GM23338 (cell line): ENCODE measurements at regions not wholly inside any gene's neighbourhood (a gene's known extent, or its start where the extent isn't known, plus 50 kb on each side); places are given as distances from the start of the nearest gene placed in this dataset.

Experiments used
- ATAC-seq: fragments of 200-7000 bp; cut with Tn5 transposase; 3 replicates; pipeline ENCODE4 v1.9.1; 2020
- DNase-seq: peaks from one replicate; pipeline ENCODE4 v3.0.0-alpha.2; 2015; ENCODE audit warnings: low spot score
- H2AFZ ChIP-seq: fragments of 200-600 bp; sonication (generic); 2 replicates; pipeline ENCODE4 v1.8.0; 2016; ENCODE audit warnings: antibody characterized with exemption, mild to moderate bottlenecking, moderate library complexity
- H3F3A ChIP-seq: fragments of 200-600 bp; sonication (generic); replicated peaks from 2 replicates; pipeline ENCODE4 v1.8.0; 2017; ENCODE audit warnings: antibody characterized with exemption, mixed run types, low read depth
- H3K27ac ChIP-seq: fragments of 200-600 bp; sonication (generic); 2 replicates; pipeline ENCODE4 v1.6.1; 2016; ENCODE audit warnings: low read depth
- H3K27me3 ChIP-seq: fragments of 200-600 bp; sonication (generic); 2 replicates; pipeline ENCODE4 v1.8.0; 2016; ENCODE audit warnings: mild to moderate bottlenecking, mixed run types, moderate library complexity; ENCODE audit not compliant: insufficient read depth
- H3K36me3 ChIP-seq: fragments of 200-600 bp; sonication (generic); 2 replicates; pipeline ENCODE4 v1.8.0; 2016; ENCODE audit warnings: mild to moderate bottlenecking; ENCODE audit not compliant: insufficient read depth
- H3K4me1 ChIP-seq: fragments of 200-600 bp; sonication (generic); 2 replicates; pipeline ENCODE4 v1.8.0; 2016; ENCODE audit warnings: mild to moderate bottlenecking, moderate library complexity; ENCODE audit not compliant: insufficient read depth
- H3K4me2 ChIP-seq: fragments of 200-600 bp; sonication (generic); 2 replicates; pipeline ENCODE4 v1.7.1; 2017; ENCODE audit warnings: mixed run types
- H3K4me3 ChIP-seq: fragments of 200-600 bp; sonication (generic); 2 replicates; pipeline ENCODE4 v1.6.1; 2016; ENCODE audit warnings: mixed run types
- H3K79me2 ChIP-seq: fragments of 200-600 bp; sonication (generic); replicated peaks from 2 replicates; pipeline ENCODE4 v1.8.0; 2017; ENCODE audit warnings: mild to moderate bottlenecking; ENCODE audit not compliant: insufficient read depth
- H3K9me2 ChIP-seq: fragments of 200-600 bp; sonication (generic); 2 replicates; pipeline ENCODE4 v1.8.0; 2017; ENCODE audit not compliant: insufficient read depth
- H4K20me1 ChIP-seq: fragments of 200-600 bp; sonication (generic); replicated peaks from 2 replicates; pipeline ENCODE4 v1.8.0; 2017; ENCODE audit warnings: mild to moderate bottlenecking; ENCODE audit not compliant: insufficient read depth
- H3K27ac Mint-ChIP-seq: 2 replicates; pipeline ENCODE4 v1.8.0; 2020; ENCODE audit warnings: inconsistent platforms, mild to moderate bottlenecking, moderate library complexity, mixed read lengths
- H3K27me3 Mint-ChIP-seq: 3 replicates; pipeline ENCODE4 v1.8.0; 2022; ENCODE audit warnings: low read depth, mild to moderate bottlenecking, moderate library complexity, mixed read lengths, inconsistent platforms; ENCODE audit not compliant: insufficient read depth, poor library complexity
- H3K36me3 Mint-ChIP-seq: 3 replicates; pipeline ENCODE4 v1.8.0; 2021; ENCODE audit warnings: low read depth, mild to moderate bottlenecking, inconsistent platforms, moderate library complexity, mixed read lengths
- H3K4me1 Mint-ChIP-seq: 3 replicates; pipeline ENCODE4 v1.8.0; 2020; ENCODE audit warnings: mild to moderate bottlenecking, inconsistent platforms, mixed read lengths
- H3K4me3 Mint-ChIP-seq: 3 replicates; pipeline ENCODE4 v1.8.0; 2021; ENCODE audit warnings: moderate library complexity, mild to moderate bottlenecking, inconsistent platforms, mixed read lengths
- H3K9me3 Mint-ChIP-seq: 3 replicates; pipeline ENCODE4 v1.8.0; 2020; ENCODE audit warnings: moderate library complexity, mild to moderate bottlenecking, inconsistent platforms, mixed read lengths
- CREB1 ChIP-seq: fragments of 250-450 bp; sonication (Bioruptor Pico); IDR thresholded peaks from 2 replicates; pipeline ENCODE4 v1.5.0; 2020; ENCODE audit warnings: low read depth, mild to moderate bottlenecking, moderate library complexity
- EZH2 ChIP-seq: fragments of 200-600 bp; sonication (generic); IDR thresholded peaks from one replicate; pipeline ENCODE4 v1.8.0; 2017; ENCODE audit warnings: antibody characterized with exemption, mild to moderate bottlenecking, low read depth; ENCODE audit not compliant: unreplicated experiment
- EZH2phosphoT487 ChIP-seq: fragments of 200-600 bp; sonication (generic); IDR thresholded peaks from one replicate; pipeline ENCODE4 v1.8.1; 2018; ENCODE audit warnings: antibody characterized with exemption; ENCODE audit not compliant: unreplicated experiment
- JUNB ChIP-seq: IDR thresholded peaks from one replicate; pipeline ENCODE4 v1.6.1; 2016; ENCODE audit warnings: antibody characterized with exemption; ENCODE audit not compliant: unreplicated experiment
- NANOG ChIP-seq: IDR thresholded peaks from 2 replicates; pipeline ENCODE4 v1.6.1; 2016; ENCODE audit warnings: antibody characterized with exemption, borderline replicate concordance
- POLR2AphosphoS5 ChIP-seq: IDR thresholded peaks from 2 replicates; pipeline ENCODE4 v1.6.1; 2016; ENCODE audit warnings: antibody characterized with exemption, low read depth
- STAT1 ChIP-seq: IDR thresholded peaks from one replicate; pipeline ENCODE4 v1.6.1; 2016; ENCODE audit warnings: antibody characterized with exemption; ENCODE audit not compliant: unreplicated experiment
- ZNF114 ChIP-seq: fragments of 250-450 bp; sonication (Bioruptor Pico); IDR thresholded peaks from 2 replicates; pipeline ENCODE4 v1.5.0; 2020; ENCODE audit warnings: mild to moderate bottlenecking, moderate library complexity
- ZNF331 ChIP-seq: fragments of 250-450 bp; sonication (Bioruptor Pico); IDR thresholded peaks from 2 replicates; pipeline ENCODE4 v1.5.0; 2020; ENCODE audit warnings: low read depth, mild to moderate bottlenecking, moderate library complexity
- TF ChIP-seq, protein P1 (sequence below): IDR thresholded peaks from 2 replicates; pipeline ENCODE4 v1.6.1; 2016; ENCODE audit warnings: antibody characterized with exemption
- TF ChIP-seq, protein P2 (sequence below): IDR thresholded peaks from one replicate; pipeline ENCODE4 v1.6.1; 2018; ENCODE audit warnings: antibody characterized with exemption; ENCODE audit not compliant: unreplicated experiment
- TF ChIP-seq, protein P3 (sequence below): fragments of 250-450 bp; sonication (Bioruptor Pico); IDR thresholded peaks from 2 replicates; pipeline ENCODE4 v1.5.0; 2020; ENCODE audit warnings: mild to moderate bottlenecking, moderate library complexity
- TF ChIP-seq, protein P4 (sequence below), 2 experiments: fragments of 200-600 bp in 1 of 2; sonication (generic) in 1 of 2; conservative IDR thresholded peaks; 2 replicates each; pipeline versions ENCODE4 v1.5.1 to v1.6.1; 2016 to 2017; ENCODE audit warnings: antibody characterized with exemption in 2 of 2, low read depth in 2 of 2, mild to moderate bottlenecking in 2 of 2, moderate library complexity in 1 of 2

DNA sequence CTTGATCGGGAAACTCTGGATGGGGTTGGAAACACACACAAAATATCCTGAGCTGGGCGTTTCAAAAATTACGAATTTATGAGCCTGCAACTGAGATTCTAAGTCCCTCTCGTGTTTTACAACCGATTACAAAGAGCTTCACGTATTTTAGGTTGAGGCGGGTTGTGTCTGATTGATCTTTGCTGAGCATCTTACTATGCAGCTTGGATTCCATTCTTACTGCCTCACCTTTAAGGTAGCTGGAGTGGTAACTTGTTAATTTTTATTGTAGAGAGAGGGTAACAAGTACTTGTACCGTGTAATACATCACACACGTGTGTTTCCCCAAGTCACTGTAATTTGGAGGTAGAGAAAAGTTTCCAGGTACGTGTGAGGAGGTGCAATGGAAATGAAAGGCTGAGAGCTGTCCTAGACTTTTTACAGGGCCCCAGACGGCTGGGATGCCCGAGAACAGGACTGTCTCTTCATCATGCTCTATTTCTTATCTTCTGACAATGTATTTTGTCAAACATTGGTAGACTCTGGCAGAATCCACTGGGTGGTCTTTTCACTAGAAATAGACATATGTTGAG lies 97.8 kb upstream of the TENM3 start:
- no peak overlapping the region for H2AFZ ChIP-seq
- no peak for ATAC-seq
- peaks cover 45% of the 10 kb centered on the region for H3K79me2 ChIP-seq
- no peak overlapping the region for H3K27ac ChIP-seq
- H4K20me1 ChIP-seq: no peaks in the 10 kb centered on the region
- peaks cover 21% of the 10 kb centered on the region for H3K27me3 ChIP-seq
- H3K27me3 Mint-ChIP-seq: peaks cover 30% of the 10 kb centered on the region
- peak overlapping the region; percentile 95 for H3K27ac Mint-ChIP-seq
- H3K4me1 ChIP-seq: peaks cover 48% of the 10 kb centered on the region
- peak overlapping the region; percentile 98 for H3K4me3 Mint-ChIP-seq
- peak overlapping the region; percentile 93 for H3K4me2 ChIP-seq
- H3K36me3 Mint-ChIP-seq: peaks cover 9% of the 10 kb centered on the region; the same call in 2 of the 3 replicates
- H3K4me3 ChIP-seq: peak overlapping the region; percentile 85
- H3K36me3 ChIP-seq: no peaks in the 10 kb centered on the region
- DNase-seq: peak; percentile 24
- H3K9me2 ChIP-seq: no peaks in the 10 kb centered on the region
- TF ChIP-seq POLR2AphosphoS5: no peak
- TF ChIP-seq EZH2: no peak
- TF ChIP-seq, protein P1, sequence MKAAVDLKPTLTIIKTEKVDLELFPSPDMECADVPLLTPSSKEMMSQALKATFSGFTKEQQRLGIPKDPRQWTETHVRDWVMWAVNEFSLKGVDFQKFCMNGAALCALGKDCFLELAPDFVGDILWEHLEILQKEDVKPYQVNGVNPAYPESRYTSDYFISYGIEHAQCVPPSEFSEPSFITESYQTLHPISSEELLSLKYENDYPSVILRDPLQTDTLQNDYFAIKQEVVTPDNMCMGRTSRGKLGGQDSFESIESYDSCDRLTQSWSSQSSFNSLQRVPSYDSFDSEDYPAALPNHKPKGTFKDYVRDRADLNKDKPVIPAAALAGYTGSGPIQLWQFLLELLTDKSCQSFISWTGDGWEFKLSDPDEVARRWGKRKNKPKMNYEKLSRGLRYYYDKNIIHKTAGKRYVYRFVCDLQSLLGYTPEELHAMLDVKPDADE: no peak
- TF ChIP-seq, protein P2, sequence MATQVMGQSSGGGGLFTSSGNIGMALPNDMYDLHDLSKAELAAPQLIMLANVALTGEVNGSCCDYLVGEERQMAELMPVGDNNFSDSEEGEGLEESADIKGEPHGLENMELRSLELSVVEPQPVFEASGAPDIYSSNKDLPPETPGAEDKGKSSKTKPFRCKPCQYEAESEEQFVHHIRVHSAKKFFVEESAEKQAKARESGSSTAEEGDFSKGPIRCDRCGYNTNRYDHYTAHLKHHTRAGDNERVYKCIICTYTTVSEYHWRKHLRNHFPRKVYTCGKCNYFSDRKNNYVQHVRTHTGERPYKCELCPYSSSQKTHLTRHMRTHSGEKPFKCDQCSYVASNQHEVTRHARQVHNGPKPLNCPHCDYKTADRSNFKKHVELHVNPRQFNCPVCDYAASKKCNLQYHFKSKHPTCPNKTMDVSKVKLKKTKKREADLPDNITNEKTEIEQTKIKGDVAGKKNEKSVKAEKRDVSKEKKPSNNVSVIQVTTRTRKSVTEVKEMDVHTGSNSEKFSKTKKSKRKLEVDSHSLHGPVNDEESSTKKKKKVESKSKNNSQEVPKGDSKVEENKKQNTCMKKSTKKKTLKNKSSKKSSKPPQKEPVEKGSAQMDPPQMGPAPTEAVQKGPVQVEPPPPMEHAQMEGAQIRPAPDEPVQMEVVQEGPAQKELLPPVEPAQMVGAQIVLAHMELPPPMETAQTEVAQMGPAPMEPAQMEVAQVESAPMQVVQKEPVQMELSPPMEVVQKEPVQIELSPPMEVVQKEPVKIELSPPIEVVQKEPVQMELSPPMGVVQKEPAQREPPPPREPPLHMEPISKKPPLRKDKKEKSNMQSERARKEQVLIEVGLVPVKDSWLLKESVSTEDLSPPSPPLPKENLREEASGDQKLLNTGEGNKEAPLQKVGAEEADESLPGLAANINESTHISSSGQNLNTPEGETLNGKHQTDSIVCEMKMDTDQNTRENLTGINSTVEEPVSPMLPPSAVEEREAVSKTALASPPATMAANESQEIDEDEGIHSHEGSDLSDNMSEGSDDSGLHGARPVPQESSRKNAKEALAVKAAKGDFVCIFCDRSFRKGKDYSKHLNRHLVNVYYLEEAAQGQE: no peak
- TF ChIP-seq STAT1: no peak
- TF ChIP-seq ZNF331: no peak
- no peak for TF ChIP-seq CREB1 (CRISPR knock-in tag)
- no peak for TF ChIP-seq NANOG
- TF ChIP-seq, protein P3, sequence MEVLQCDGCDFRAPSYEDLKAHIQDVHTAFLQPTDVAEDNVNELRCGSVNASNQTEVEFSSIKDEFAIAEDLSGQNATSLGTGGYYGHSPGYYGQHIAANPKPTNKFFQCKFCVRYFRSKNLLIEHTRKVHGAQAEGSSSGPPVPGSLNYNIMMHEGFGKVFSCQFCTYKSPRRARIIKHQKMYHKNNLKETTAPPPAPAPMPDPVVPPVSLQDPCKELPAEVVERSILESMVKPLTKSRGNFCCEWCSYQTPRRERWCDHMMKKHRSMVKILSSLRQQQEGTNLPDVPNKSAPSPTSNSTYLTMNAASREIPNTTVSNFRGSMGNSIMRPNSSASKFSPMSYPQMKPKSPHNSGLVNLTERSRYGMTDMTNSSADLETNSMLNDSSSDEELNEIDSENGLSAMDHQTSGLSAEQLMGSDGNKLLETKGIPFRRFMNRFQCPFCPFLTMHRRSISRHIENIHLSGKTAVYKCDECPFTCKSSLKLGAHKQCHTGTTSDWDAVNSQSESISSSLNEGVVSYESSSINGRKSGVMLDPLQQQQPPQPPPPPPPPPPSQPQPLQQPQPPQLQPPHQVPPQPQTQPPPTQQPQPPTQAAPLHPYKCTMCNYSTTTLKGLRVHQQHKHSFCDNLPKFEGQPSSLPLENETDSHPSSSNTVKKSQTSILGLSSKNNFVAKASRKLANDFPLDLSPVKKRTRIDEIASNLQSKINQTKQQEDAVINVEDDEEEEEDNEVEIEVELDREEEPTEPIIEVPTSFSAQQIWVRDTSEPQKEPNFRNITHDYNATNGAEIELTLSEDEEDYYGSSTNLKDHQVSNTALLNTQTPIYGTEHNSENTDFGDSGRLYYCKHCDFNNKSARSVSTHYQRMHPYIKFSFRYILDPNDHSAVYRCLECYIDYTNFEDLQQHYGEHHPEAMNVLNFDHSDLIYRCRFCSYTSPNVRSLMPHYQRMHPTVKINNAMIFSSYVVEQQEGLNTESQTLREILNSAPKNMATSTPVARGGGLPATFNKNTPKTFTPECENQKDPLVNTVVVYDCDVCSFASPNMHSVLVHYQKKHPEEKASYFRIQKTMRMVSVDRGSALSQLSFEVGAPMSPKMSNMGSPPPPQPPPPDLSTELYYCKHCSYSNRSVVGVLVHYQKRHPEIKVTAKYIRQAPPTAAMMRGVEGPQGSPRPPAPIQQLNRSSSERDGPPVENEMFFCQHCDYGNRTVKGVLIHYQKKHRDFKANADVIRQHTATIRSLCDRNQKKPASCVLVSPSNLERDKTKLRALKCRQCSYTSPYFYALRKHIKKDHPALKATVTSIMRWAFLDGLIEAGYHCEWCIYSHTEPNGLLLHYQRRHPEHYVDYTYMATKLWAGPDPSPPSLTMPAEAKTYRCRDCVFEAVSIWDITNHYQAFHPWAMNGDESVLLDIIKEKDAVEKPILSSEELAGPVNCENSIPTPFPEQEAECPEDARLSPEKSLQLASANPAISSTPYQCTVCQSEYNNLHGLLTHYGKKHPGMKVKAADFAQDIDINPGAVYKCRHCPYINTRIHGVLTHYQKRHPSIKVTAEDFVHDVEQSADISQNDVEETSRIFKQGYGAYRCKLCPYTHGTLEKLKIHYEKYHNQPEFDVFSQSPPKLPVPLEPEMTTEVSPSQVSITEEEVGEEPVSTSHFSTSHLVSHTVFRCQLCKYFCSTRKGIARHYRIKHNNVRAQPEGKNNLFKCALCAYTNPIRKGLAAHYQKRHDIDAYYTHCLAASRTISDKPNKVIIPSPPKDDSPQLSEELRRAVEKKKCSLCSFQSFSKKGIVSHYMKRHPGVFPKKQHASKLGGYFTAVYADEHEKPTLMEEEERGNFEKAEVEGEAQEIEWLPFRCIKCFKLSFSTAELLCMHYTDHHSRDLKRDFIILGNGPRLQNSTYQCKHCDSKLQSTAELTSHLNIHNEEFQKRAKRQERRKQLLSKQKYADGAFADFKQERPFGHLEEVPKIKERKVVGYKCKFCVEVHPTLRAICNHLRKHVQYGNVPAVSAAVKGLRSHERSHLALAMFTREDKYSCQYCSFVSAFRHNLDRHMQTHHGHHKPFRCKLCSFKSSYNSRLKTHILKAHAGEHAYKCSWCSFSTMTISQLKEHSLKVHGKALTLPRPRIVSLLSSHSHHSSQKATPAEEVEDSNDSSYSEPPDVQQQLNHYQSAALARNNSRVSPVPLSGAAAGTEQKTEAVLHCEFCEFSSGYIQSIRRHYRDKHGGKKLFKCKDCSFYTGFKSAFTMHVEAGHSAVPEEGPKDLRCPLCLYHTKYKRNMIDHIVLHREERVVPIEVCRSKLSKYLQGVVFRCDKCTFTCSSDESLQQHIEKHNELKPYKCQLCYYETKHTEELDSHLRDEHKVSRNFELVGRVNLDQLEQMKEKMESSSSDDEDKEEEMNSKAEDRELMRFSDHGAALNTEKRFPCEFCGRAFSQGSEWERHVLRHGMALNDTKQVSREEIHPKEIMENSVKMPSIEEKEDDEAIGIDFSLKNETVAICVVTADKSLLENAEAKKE (CRISPR knock-in tag): no peak
- TF ChIP-seq ZNF114 (CRISPR knock-in tag): no peak
- TF ChIP-seq JUNB: no peak
- TF ChIP-seq, protein P4, sequence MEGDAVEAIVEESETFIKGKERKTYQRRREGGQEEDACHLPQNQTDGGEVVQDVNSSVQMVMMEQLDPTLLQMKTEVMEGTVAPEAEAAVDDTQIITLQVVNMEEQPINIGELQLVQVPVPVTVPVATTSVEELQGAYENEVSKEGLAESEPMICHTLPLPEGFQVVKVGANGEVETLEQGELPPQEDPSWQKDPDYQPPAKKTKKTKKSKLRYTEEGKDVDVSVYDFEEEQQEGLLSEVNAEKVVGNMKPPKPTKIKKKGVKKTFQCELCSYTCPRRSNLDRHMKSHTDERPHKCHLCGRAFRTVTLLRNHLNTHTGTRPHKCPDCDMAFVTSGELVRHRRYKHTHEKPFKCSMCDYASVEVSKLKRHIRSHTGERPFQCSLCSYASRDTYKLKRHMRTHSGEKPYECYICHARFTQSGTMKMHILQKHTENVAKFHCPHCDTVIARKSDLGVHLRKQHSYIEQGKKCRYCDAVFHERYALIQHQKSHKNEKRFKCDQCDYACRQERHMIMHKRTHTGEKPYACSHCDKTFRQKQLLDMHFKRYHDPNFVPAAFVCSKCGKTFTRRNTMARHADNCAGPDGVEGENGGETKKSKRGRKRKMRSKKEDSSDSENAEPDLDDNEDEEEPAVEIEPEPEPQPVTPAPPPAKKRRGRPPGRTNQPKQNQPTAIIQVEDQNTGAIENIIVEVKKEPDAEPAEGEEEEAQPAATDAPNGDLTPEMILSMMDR (conservative IDR thresholded peaks at IDR 0.05; ENCODE audit: low read depth in 2 of 2): no peak
- no peak for TF ChIP-seq EZH2phosphoT487
- peaks cover 3% of the 10 kb centered on the region; the same call in 1 of the 2 replicates for H3F3A ChIP-seq
- H3K4me1 Mint-ChIP-seq: peaks cover 56% of the 10 kb centered on the region
- no peaks in the 10 kb centered on the region; the same call in 2 of the 3 replicates for H3K9me3 Mint-ChIP-seq
